GM12878 (cell line): ENCODE measurements at regions not wholly inside any gene's neighbourhood (a gene's known extent, or its start where the extent isn't known, plus 50 kb on each side); places are given as distances from the start of the nearest gene placed in this dataset.

Experiments
- ATAC-seq: fragments of 200-7000 bp; cut with Tn5 transposase; 3 replicates; pipeline ENCODE4 v1.9.1; 2020; ENCODE audit warnings: mild to moderate bottlenecking, moderate library complexity
- BruUV-seq: library from RNA; stranded (reverse); fragments of 400-500 nt; replicated peaks from 2 replicates; lab custom pipeline; 2021; lab: Mats Ljungman, UMichigan
- CTCF ChIA-PET: fragments of 300-600 bp; sonication (Branson Sonifier 250); formaldehyde crosslinking; extraction: SDS; loops from one replicate; lab custom pipeline; 2021; ENCODE audit warnings: inconsistent platforms; lab: Yijun Ruan, JAX
- POLR2A ChIA-PET: fragments of 350-600 bp; formaldehyde crosslinking; extraction: SDS; loops from one replicate; lab custom pipeline; 2021; ENCODE audit warnings: inconsistent platforms; lab: Charles Lee
- RAD21 ChIA-PET: fragments of 300-600 bp; sonication (Branson Sonifier 250); formaldehyde crosslinking; loops from one replicate; lab custom pipeline; 2023; ENCODE audit warnings: antibody characterized with exemption; ENCODE audit not compliant: unreplicated experiment; lab: Charles Lee
- SMC1A ChIA-PET: fragments of 300-600 bp; sonication (Branson Sonifier 250); formaldehyde crosslinking; loops from one replicate; lab custom pipeline; 2023; ENCODE audit not compliant: unreplicated experiment, uncharacterized antibody; lab: Charles Lee
- DNase-seq: peaks from one replicate; pipeline ENCODE4 v3.0.0-alpha.2; 2011; ENCODE audit warnings: low read depth, low spot score
- FAIRE-seq: peaks from 3 replicates; lab custom pipeline; 2011; peaks lifted over from hg19 to GRCh38; lab: Jason Lieb, UNC
- H2AFZ ChIP-seq: 2 replicates; pipeline ENCODE4 v1.6.0; 2011; ENCODE audit warnings: low read depth, low read length, control low read depth; ENCODE audit not compliant: control insufficient read depth
- H3K27ac ChIP-seq: 2 replicates; pipeline ENCODE4 v1.5.1; 2011; ENCODE audit warnings: control low read depth; ENCODE audit not compliant: control insufficient read depth, insufficient read depth
- H3K27me3 ChIP-seq, 2 experiments: replicated peaks in 1 of 2; 2 replicates each; pipeline versions ENCODE4 v1.6.0 to v1.6.1; 2011; ENCODE audit warnings: low read length in 1 of 2; ENCODE audit not compliant: control insufficient read depth in 2 of 2, insufficient read depth in 2 of 2
- H3K36me3 ChIP-seq, 2 experiments: 2 replicates each; pipeline ENCODE4 v1.5.1; 2011; ENCODE audit warnings: low read length in 1 of 2; ENCODE audit not compliant: control insufficient read depth in 2 of 2, insufficient read depth in 2 of 2
- H3K4me1 ChIP-seq: 2 replicates; pipeline ENCODE4 v1.6.1; 2011; ENCODE audit warnings: mild to moderate bottlenecking, low read length, moderate library complexity, mixed read lengths; ENCODE audit not compliant: control insufficient read depth, insufficient read depth
- H3K4me2 ChIP-seq: 2 replicates; pipeline ENCODE4 v1.6.0; 2011; ENCODE audit warnings: control low read depth; ENCODE audit not compliant: control insufficient read depth, insufficient read depth
- H3K4me3 ChIP-seq: fragments of 200-600 bp; sonication (generic); 2 replicates; pipeline ENCODE4 v1.5.1; 2016
- H3K79me2 ChIP-seq: 2 replicates; pipeline ENCODE4 v1.6.0; 2011; ENCODE audit warnings: low read length; ENCODE audit not compliant: control insufficient read depth, insufficient read depth
- H3K9ac ChIP-seq: 2 replicates; pipeline ENCODE4 v1.8.0; 2011; ENCODE audit warnings: low read length, control low read depth, mixed read lengths; ENCODE audit not compliant: control insufficient read depth, insufficient read depth
- H3K9me3 ChIP-seq: replicated peaks from 3 replicates; pipeline ENCODE4 v1.5.1; 2011; ENCODE audit warnings: mild to moderate bottlenecking, low read length; ENCODE audit not compliant: control insufficient read depth, insufficient read depth
- H4K20me1 ChIP-seq: 2 replicates; pipeline ENCODE4 v1.6.0; 2011; ENCODE audit not compliant: control insufficient read depth, insufficient read depth
- BCL11A ChIP-seq: IDR thresholded peaks from 2 replicates; pipeline ENCODE4 v1.6.1; 2011; ENCODE audit warnings: low read depth, low read length
- BHLHE40 ChIP-seq, 2 experiments: fragments of 450-650 bp in 1 of 2; IDR thresholded peaks; 2 replicates each; pipeline ENCODE4 v1.6.1; 2011 to 2017; ENCODE audit warnings: low read depth in 2 of 2, borderline replicate concordance in 1 of 2, improper control_type of control experiment in 1 of 2, low read length in 1 of 2, mild to moderate bottlenecking in 1 of 2
- BMI1 ChIP-seq: fragments of 450-650 bp; IDR thresholded peaks from 2 replicates; pipeline ENCODE4 v1.6.1; 2016; ENCODE audit warnings: mild to moderate bottlenecking, moderate library complexity, borderline replicate concordance
- E4F1 ChIP-seq: fragments of 450-650 bp; IDR thresholded peaks from 2 replicates; pipeline ENCODE4 v1.6.1; 2018; ENCODE audit warnings: borderline replicate concordance, mild to moderate bottlenecking; ENCODE audit not compliant: partially characterized antibody
- ESRRA ChIP-seq: IDR thresholded peaks from 2 replicates; pipeline ENCODE4 v1.6.1; 2012; ENCODE audit warnings: mild to moderate bottlenecking, low read length, improper control_type of control experiment
- FOXK2 ChIP-seq: fragments of 450-650 bp; IDR thresholded peaks from 2 replicates; pipeline ENCODE4 v1.6.1; 2017; ENCODE audit warnings: mild to moderate bottlenecking, moderate library complexity
- HDGF ChIP-seq: fragments of 450-650 bp; IDR thresholded peaks from 2 replicates; pipeline ENCODE4 v1.6.1; 2016; ENCODE audit warnings: antibody characterized with exemption
- KLF5 ChIP-seq: fragments of 450-650 bp; IDR thresholded peaks from 2 replicates; pipeline ENCODE4 v1.6.1; 2014; ENCODE audit warnings: mild to moderate bottlenecking; ENCODE audit not compliant: partially characterized antibody
- MLLT1 ChIP-seq: fragments of 450-650 bp; IDR thresholded peaks from 2 replicates; pipeline ENCODE4 v1.6.1; 2016; ENCODE audit warnings: mild to moderate bottlenecking
- MXI1 ChIP-seq: fragments of 150-350 bp; IDR thresholded peaks from 2 replicates; pipeline ENCODE4 v1.6.1; 2011; ENCODE audit warnings: low read depth, mild to moderate bottlenecking, inconsistent platforms, low read length, improper control_type of control experiment
- MYB ChIP-seq: fragments of 150-350 bp; IDR thresholded peaks from 2 replicates; pipeline ENCODE4 v1.6.1; 2014; ENCODE audit warnings: mild to moderate bottlenecking, low read depth, low read length, borderline replicate concordance
- POU2F2 ChIP-seq: IDR thresholded peaks from 3 replicates; pipeline ENCODE4 v1.6.1; 2011; ENCODE audit warnings: low read depth, mild to moderate bottlenecking, low read length, borderline replicate concordance
- RELA ChIP-seq: fragments of 450-650 bp; IDR thresholded peaks from 2 replicates; pipeline ENCODE4 v1.8.0; 2014; ENCODE audit warnings: borderline replicate concordance; ENCODE audit not compliant: partially characterized antibody
- RUNX3 ChIP-seq: IDR thresholded peaks from 2 replicates; pipeline ENCODE4 v1.6.1; 2012; ENCODE audit warnings: low read length, inconsistent platforms
- SMARCA5 ChIP-seq: fragments of 450-650 bp; IDR thresholded peaks from 2 replicates; pipeline ENCODE4 v1.6.1; 2017; ENCODE audit warnings: mild to moderate bottlenecking
- SREBF2 ChIP-seq: IDR thresholded peaks from 2 replicates; pipeline ENCODE4 v1.6.1; 2012; ENCODE audit warnings: mild to moderate bottlenecking, low read length
- YY1 ChIP-seq: IDR thresholded peaks from 2 replicates; pipeline ENCODE4 v1.6.1; 2011; ENCODE audit warnings: low read depth, mild to moderate bottlenecking, low read length
- ZZZ3 ChIP-seq: IDR thresholded peaks from 2 replicates; pipeline ENCODE4 v1.6.1; 2011; ENCODE audit warnings: low read depth; ENCODE audit not compliant: control insufficient read depth, insufficient read length
- WGBS: methylation state at CpG from one replicate; pipeline ENCODE4 v1.1.6; 2016; ENCODE audit warnings: low lambda C conversion rate; ENCODE audit not compliant: insufficient replicate concordance, insufficient coverage; ENCODE audit errors: missing lambda C conversion rate; 5-methylcytosine and 5-hydroxymethylcytosine counted together
- in situ Hi-C: fragments of 300-500 bp; cut with MboI; formaldehyde crosslinking; loops from 9 replicates; pipeline ENCODE4 v1.14.3; 2018; ENCODE audit warnings: mixed read lengths
- intact Hi-C: fragments of 100-400 bp; cut with micrococcal nuclease; formaldehyde crosslinking; loops from one replicate; pipeline ENCODE4 v1.14.2; 2022; ENCODE audit not compliant: unreplicated experiment
- TF ChIP-seq, protein P1 (sequence below): fragments of 450-650 bp; formaldehyde crosslinking; IDR thresholded peaks from 2 replicates; pipeline ENCODE4 v1.4.0; 2022; ENCODE audit warnings: mild to moderate bottlenecking, moderate library complexity

- no peak overlapping the region for H3K4me2 ChIP-seq
- intact Hi-C loops (no loop called here), in situ Hi-C loops (no loop called here)
- no peak overlapping the region for H3K4me3 ChIP-seq
- ChIA-PET CTCF (no interaction called here), RAD21 (no interaction called here), SMC1A (no interaction called here), POLR2A (no interaction called here)
- no peaks in the 10 kb centered on the region for H3K4me1 ChIP-seq
- no peaks in the 10 kb centered on the region for H4K20me1 ChIP-seq
- no peak overlapping the region for H3K9ac ChIP-seq
- H3K27me3 ChIP-seq = no peaks in the 10 kb centered on the region
- no peaks in the 10 kb centered on the region; the same call in 2 of the 3 replicates for H3K9me3 ChIP-seq
- BruUV-seq = no TSS peak
- no peak for FAIRE-seq
- H3K79me2 ChIP-seq = no peaks in the 10 kb centered on the region
- H3K36me3 ChIP-seq = no peaks in the 10 kb centered on the region
- DNase-seq = peak; percentile 4
- no peak overlapping the region for H2AFZ ChIP-seq
- no peak overlapping the region for H3K27ac ChIP-seq
- 0% methylated on average over 1 of the region's 1 CpG for WGBS
- ATAC-seq = peak; percentile 61
- TF ChIP-seq YY1 = no peak
- peak in 1 of 2 experiments; percentile 51; a peak in 1 of 4 replicates for TF ChIP-seq BHLHE40 (IDR thresholded peaks at IDR 0.05; ENCODE audit: borderline replicate concordance in 1 of 2, low read depth in 2 of 2, low read length in 1 of 2)
- no peak for TF ChIP-seq BCL11A
- TF ChIP-seq ZZZ3 = no peak
- no peak for TF ChIP-seq SREBF2
- TF ChIP-seq POU2F2 = no peak
- no peak for TF ChIP-seq MXI1
- no peak for TF ChIP-seq E4F1
- TF ChIP-seq HDGF = no peak
- TF ChIP-seq RUNX3 = peak; percentile 49
- TF ChIP-seq, protein P1, sequence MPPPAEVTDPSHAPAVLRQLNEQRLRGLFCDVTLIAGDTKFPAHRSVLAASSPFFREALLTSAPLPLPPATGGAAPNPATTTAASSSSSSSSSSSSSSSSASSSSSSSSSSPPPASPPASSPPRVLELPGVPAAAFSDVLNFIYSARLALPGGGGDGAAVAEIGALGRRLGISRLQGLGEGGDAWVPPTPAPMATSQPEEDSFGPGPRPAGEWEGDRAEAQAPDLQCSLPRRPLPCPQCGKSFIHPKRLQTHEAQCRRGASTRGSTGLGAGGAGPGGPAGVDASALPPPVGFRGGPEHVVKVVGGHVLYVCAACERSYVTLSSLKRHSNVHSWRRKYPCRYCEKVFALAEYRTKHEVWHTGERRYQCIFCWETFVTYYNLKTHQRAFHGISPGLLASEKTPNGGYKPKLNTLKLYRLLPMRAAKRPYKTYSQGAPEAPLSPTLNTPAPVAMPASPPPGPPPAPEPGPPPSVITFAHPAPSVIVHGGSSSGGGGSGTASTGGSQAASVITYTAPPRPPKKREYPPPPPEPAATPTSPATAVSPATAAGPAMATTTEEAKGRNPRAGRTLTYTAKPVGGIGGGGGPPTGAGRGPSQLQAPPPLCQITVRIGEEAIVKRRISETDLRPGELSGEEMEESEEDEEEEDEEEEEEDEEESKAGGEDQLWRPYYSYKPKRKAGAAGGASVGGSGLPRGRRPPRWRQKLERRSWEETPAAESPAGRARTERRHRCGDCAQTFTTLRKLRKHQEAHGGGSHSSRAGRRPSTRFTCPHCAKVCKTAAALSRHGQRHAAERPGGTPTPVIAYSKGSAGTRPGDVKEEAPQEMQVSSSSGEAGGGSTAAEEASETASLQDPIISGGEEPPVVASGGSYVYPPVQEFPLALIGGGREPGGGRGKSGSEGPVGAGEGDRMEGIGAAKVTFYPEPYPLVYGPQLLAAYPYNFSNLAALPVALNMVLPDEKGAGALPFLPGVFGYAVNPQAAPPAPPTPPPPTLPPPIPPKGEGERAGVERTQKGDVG = no peak
- TF ChIP-seq KLF5 = no peak
- no peak for TF ChIP-seq FOXK2
- TF ChIP-seq ESRRA = no peak
- TF ChIP-seq MLLT1 = 0 out of 2 replicates have a peak, but pooled peaks have one; percentile 20
- no peak for TF ChIP-seq BMI1
- TF ChIP-seq MYB = no peak
- TF ChIP-seq SMARCA5 = no peak
- no peak for TF ChIP-seq RELA
Observed at GRCh38 chr6:120354452-120355098, 979.7 kb downstream of the TBC1D32 start.
